Neural progenitor cell (in vitro differentiated cells): ENCODE measurements at regions not wholly inside any gene's neighbourhood (a gene's known extent, or its start where the extent isn't known, plus 50 kb on each side); places are given as distances from the start of the nearest gene placed in this dataset.

Experiments
- DNase-seq: peaks from one replicate; pipeline ENCODE4 v3.0.0-alpha.2; 2016; ENCODE audit warnings: low spot score
- H2AFZ ChIP-seq: fragments of 200-600 bp; sonication (generic); replicated peaks from 2 replicates; pipeline ENCODE4 v1.6.1; 2016; ENCODE audit warnings: antibody characterized with exemption
- H3F3A ChIP-seq: fragments of 200-600 bp; sonication (generic); 2 replicates; pipeline ENCODE4 v1.6.1; 2016; ENCODE audit warnings: antibody characterized with exemption, low read depth
- H3K27ac ChIP-seq: fragments of 200-600 bp; sonication (generic); 2 replicates; pipeline ENCODE4 v1.5.1; 2016; ENCODE audit warnings: mild to moderate bottlenecking
- H3K27me3 ChIP-seq: fragments of 200-600 bp; sonication (generic); 2 replicates; pipeline ENCODE4 v1.6.1; 2016; ENCODE audit warnings: mild to moderate bottlenecking, moderate library complexity
- H3K36me3 ChIP-seq: fragments of 200-600 bp; sonication (generic); 2 replicates; pipeline ENCODE4 v1.5.1; 2016
- H3K4me1 ChIP-seq: fragments of 200-600 bp; sonication (generic); 2 replicates; pipeline ENCODE4 v1.6.1; 2016; ENCODE audit warnings: mixed run types
- H3K4me2 ChIP-seq: fragments of 200-600 bp; sonication (generic); 2 replicates; pipeline ENCODE4 v1.6.1; 2016
- H3K4me3 ChIP-seq: fragments of 200-600 bp; sonication (generic); 2 replicates; pipeline ENCODE4 v1.5.1; 2016
- H3K79me2 ChIP-seq: fragments of 200-600 bp; sonication (generic); 2 replicates; pipeline ENCODE4 v1.6.1; 2016; ENCODE audit warnings: low read depth
- H3K9ac ChIP-seq: fragments of 200-600 bp; sonication (generic); 2 replicates; pipeline ENCODE4 v1.6.1; 2016
- H3K9me3 ChIP-seq: fragments of 200-600 bp; sonication (generic); 2 replicates; pipeline ENCODE4 v1.5.1; 2016; ENCODE audit warnings: low read depth
- H4K20me1 ChIP-seq: fragments of 200-600 bp; sonication (generic); 2 replicates; pipeline ENCODE4 v1.6.1; 2016; ENCODE audit warnings: low read depth
- H3K27ac Mint-ChIP-seq: 3 replicates; pipeline ENCODE4 v1.8.0; 2021; ENCODE audit warnings: mixed read lengths
- H3K27me3 Mint-ChIP-seq: 2 replicates; pipeline ENCODE4 v1.8.0; 2022; ENCODE audit warnings: low read depth, mild to moderate bottlenecking, inconsistent platforms, moderate library complexity, mixed read lengths; ENCODE audit not compliant: insufficient read depth
- H3K36me3 Mint-ChIP-seq: 3 replicates; pipeline ENCODE4 v1.8.0; 2021; ENCODE audit warnings: mixed read lengths
- H3K4me1 Mint-ChIP-seq: 3 replicates; pipeline ENCODE4 v1.8.0; 2021; ENCODE audit warnings: mixed read lengths
- H3K4me3 Mint-ChIP-seq: 3 replicates; pipeline ENCODE4 v1.8.0; 2021; ENCODE audit warnings: mild to moderate bottlenecking, moderate library complexity, mixed read lengths
- H3K9me3 Mint-ChIP-seq: 3 replicates; pipeline ENCODE4 v1.8.0; 2020; ENCODE audit warnings: mixed read lengths
- EZH2 ChIP-seq: fragments of 200-600 bp; sonication (generic); IDR thresholded peaks from 2 replicates; pipeline ENCODE4 v1.6.1; 2017; ENCODE audit warnings: antibody characterized with exemption, mild to moderate bottlenecking, moderate library complexity
- EZH2phosphoT487 ChIP-seq: fragments of 200-600 bp; sonication (generic); IDR thresholded peaks from 2 replicates; pipeline ENCODE4 v1.6.1; 2017; ENCODE audit warnings: antibody characterized with exemption
- TF ChIP-seq, protein P1 (sequence below): fragments of 200-600 bp; sonication (generic); IDR thresholded peaks from 2 replicates; pipeline ENCODE4 v1.5.1; 2017; ENCODE audit warnings: antibody characterized with exemption, mild to moderate bottlenecking

DNA sequence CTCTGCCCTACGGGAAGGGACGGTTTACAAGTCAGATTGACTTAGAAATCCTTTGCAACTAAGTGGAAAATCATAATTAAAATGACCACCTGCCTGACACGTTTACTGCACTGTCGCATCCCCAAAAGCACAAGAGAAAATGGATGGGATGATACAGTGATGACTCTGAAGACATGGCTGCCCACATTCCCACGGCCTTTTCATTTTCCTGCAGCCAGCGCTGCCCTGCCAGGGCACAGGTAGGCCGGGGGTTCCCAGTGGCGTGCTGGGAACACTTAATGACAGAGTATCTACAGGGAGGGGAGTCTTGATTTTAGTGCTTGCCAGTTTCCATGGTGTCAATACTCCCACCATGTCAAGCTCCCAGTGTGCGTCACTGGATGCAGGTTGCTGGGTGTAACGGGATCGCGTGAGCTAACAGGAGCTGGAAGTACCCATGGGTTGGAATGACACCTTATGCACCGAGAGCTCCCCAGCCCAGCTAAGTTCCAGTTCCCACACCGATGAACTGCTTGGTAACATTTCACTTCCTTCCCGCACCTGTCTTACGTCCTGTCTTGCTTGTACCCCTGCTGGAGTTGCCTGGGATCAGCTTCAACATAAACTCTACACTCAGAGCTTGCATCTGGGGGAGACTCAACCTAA lies 129.0 kb downstream of the ANKRD60 start:
- Histone ChIP-seq H3K27me3 (no peaks in the 10 kb centered on the region), H3F3A (no peaks in the 10 kb centered on the region), H3K4me3 (no peak overlapping the region), H4K20me1 (no peaks in the 10 kb centered on the region), H3K9ac (no peak overlapping the region), H3K9me3 (no peaks in the 10 kb centered on the region), H3K36me3 (no peaks in the 10 kb centered on the region), H2AFZ (no peak overlapping the region), H3K4me2 (no peak overlapping the region), H3K79me2 (no peaks in the 10 kb centered on the region), H3K27ac (no peak overlapping the region), H3K4me1 (no peaks in the 10 kb centered on the region)
- H3K27ac Mint-ChIP-seq: no peak overlapping the region
- peaks cover 11% of the 10 kb centered on the region for H3K27me3 Mint-ChIP-seq
- no peak overlapping the region for H3K4me3 Mint-ChIP-seq
- no peak for DNase-seq
- H3K9me3 Mint-ChIP-seq: no peaks in the 10 kb centered on the region
- H3K4me1 Mint-ChIP-seq: no peaks in the 10 kb centered on the region
- no peaks in the 10 kb centered on the region for H3K36me3 Mint-ChIP-seq
- TF ChIP-seq, protein P1, sequence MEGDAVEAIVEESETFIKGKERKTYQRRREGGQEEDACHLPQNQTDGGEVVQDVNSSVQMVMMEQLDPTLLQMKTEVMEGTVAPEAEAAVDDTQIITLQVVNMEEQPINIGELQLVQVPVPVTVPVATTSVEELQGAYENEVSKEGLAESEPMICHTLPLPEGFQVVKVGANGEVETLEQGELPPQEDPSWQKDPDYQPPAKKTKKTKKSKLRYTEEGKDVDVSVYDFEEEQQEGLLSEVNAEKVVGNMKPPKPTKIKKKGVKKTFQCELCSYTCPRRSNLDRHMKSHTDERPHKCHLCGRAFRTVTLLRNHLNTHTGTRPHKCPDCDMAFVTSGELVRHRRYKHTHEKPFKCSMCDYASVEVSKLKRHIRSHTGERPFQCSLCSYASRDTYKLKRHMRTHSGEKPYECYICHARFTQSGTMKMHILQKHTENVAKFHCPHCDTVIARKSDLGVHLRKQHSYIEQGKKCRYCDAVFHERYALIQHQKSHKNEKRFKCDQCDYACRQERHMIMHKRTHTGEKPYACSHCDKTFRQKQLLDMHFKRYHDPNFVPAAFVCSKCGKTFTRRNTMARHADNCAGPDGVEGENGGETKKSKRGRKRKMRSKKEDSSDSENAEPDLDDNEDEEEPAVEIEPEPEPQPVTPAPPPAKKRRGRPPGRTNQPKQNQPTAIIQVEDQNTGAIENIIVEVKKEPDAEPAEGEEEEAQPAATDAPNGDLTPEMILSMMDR: no peak
- TF ChIP-seq EZH2: no peak
- no peak for TF ChIP-seq EZH2phosphoT487

DNA sequence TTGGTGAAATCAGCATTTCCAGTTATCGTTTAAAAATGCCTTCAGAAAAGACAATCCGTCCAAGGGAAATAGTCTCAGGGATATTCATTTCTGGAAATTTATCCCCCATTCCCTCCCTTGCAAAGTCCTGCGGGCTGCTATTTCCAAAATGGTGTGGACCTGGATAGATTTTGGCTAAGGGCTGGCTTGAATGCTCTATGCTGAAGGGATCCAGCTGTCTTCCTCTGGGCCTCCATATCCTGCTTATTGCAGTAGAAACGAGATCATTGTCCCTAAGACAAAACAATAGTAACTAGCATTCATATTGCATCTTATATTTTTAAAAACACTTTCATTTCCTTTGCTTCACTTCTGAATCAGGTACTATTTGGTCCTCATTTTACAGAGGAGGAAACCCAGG lies 129.9 kb downstream of the ANKRD60 start:
- H3K9me3 ChIP-seq: no peaks in the 10 kb centered on the region
- H3F3A ChIP-seq: no peaks in the 10 kb centered on the region
- no peak overlapping the region for H3K9ac ChIP-seq
- H3K4me3 ChIP-seq: no peak overlapping the region
- H3K9me3 Mint-ChIP-seq: no peaks in the 10 kb centered on the region
- no peak overlapping the region for H2AFZ ChIP-seq
- no peak overlapping the region for H3K27ac ChIP-seq
- no peaks in the 10 kb centered on the region for H3K27me3 ChIP-seq
- H3K4me1 Mint-ChIP-seq: no peaks in the 10 kb centered on the region
- DNase-seq: no peak
- H3K4me2 ChIP-seq: no peak overlapping the region
- H3K4me3 Mint-ChIP-seq: no peak overlapping the region
- no peaks in the 10 kb centered on the region for H3K36me3 Mint-ChIP-seq
- no peaks in the 10 kb centered on the region for H3K36me3 ChIP-seq
- no peaks in the 10 kb centered on the region for H3K79me2 ChIP-seq
- TF ChIP-seq EZH2phosphoT487 (no peak), EZH2 (no peak)
- TF ChIP-seq, protein P1: no peak
- H3K4me1 ChIP-seq: no peaks in the 10 kb centered on the region
- peaks cover 11% of the 10 kb centered on the region for H3K27me3 Mint-ChIP-seq
- H4K20me1 ChIP-seq: no peaks in the 10 kb centered on the region
- no peak overlapping the region for H3K27ac Mint-ChIP-seq

DNA sequence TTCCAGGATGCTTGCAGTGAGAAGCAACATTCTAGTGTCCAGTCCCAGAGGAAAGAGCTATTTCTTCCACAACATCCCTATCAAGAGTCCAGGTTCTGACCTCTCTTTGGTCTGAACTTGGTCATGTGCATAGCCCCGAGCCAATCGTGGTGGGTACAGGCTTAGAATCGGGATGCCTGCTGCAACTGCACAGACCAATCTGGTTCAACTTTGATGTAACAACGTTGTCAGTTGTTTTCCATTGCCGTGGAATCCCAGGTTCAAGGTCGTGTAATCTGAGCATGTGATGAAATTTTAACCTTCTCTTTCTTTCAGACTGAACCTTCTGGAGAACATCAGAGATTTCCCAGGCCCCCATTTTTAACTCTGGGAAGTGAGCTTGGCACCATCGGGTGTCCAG lies 130.5 kb downstream of the ANKRD60 start:
- H3K79me2 ChIP-seq: no peaks in the 10 kb centered on the region
- no peak overlapping the region for H3K4me3 Mint-ChIP-seq
- H3K27me3 ChIP-seq: no peaks in the 10 kb centered on the region
- H3K36me3 Mint-ChIP-seq: no peaks in the 10 kb centered on the region
- no peak overlapping the region for H3K4me3 ChIP-seq
- no peaks in the 10 kb centered on the region for H3K36me3 ChIP-seq
- H3K4me1 Mint-ChIP-seq: no peaks in the 10 kb centered on the region
- TF ChIP-seq EZH2phosphoT487: no peak
- TF ChIP-seq EZH2: no peak
- TF ChIP-seq, protein P1: no peak
- H3F3A ChIP-seq: no peaks in the 10 kb centered on the region
- no peak for DNase-seq
- no peak overlapping the region for H2AFZ ChIP-seq
- H3K27me3 Mint-ChIP-seq: peaks cover 10% of the 10 kb centered on the region
- H3K9me3 Mint-ChIP-seq: no peaks in the 10 kb centered on the region
- no peaks in the 10 kb centered on the region for H3K9me3 ChIP-seq
- H3K4me1 ChIP-seq: no peaks in the 10 kb centered on the region
- H3K4me2 ChIP-seq: no peak overlapping the region
- no peak overlapping the region for H3K27ac Mint-ChIP-seq
- no peak overlapping the region for H3K9ac ChIP-seq
- H4K20me1 ChIP-seq: no peaks in the 10 kb centered on the region
- H3K27ac ChIP-seq: no peak overlapping the region
